Tibial nerve (tissue), 4 donors: ENCODE measurements at regions not wholly inside any gene's neighbourhood (a gene's known extent, or its start where the extent isn't known, plus 50 kb on each side); places are given as distances from the start of the nearest gene placed in this dataset.

Source experiments
- CTCF ChIP-seq, 5 experiments: fragments of 200-600 bp in 3 of 5; fragments of 450-650 bp in 2 of 5; sonication (generic) in 3 of 5; IDR thresholded peaks; one replicate each; pipeline ENCODE4 v1.5.1; 2016 to 2019; ENCODE audit warnings: antibody characterized with exemption in 5 of 5, mild to moderate bottlenecking in 3 of 5, moderate library complexity in 2 of 5
- EP300 ChIP-seq, 2 donors: sonication (generic); formaldehyde crosslinking; IDR thresholded peaks; one replicate each; pipeline ENCODE4 v1.6.1; 2017; ENCODE audit warnings: antibody characterized with exemption in 2 of 2, mild to moderate bottlenecking in 1 of 2
- POLR2A ChIP-seq, 2 donors: fragments of 450-650 bp; IDR thresholded peaks; one replicate each; pipeline ENCODE4 v1.6.1; 2017; ENCODE audit warnings: antibody characterized with exemption in 2 of 2, mild to moderate bottlenecking in 2 of 2, moderate library complexity in 2 of 2

- TF ChIP-seq CTCF (IDR thresholded peaks at IDR 0.05) (no peak), EP300 (IDR thresholded peaks at IDR 0.05) (no peak), POLR2A (IDR thresholded peaks at IDR 0.05) (no peak)
Observed at GRCh38 chr1:239438891-239439290, 52.5 kb downstream of the CHRM3 start.
